Gastroesophageal sphincter (tissue), 3 donors: ENCODE measurements at regions not wholly inside any gene's neighbourhood (a gene's known extent, or its start where the extent isn't known, plus 50 kb on each side); places are given as distances from the start of the nearest gene placed in this dataset.

Source experiments
- CTCF ChIP-seq, 4 experiments: fragments of 200-600 bp in 2 of 4; fragments of 450-650 bp in 2 of 4; sonication (generic) in 1 of 4; IDR thresholded peaks; one replicate each; pipeline ENCODE4 v1.5.1; 2017 to 2019; ENCODE audit warnings: antibody characterized with exemption in 4 of 4, mild to moderate bottlenecking in 2 of 4, moderate library complexity in 2 of 4
- POLR2AphosphoS5 ChIP-seq: sonication (generic); formaldehyde crosslinking; IDR thresholded peaks from one replicate; pipeline ENCODE4 v1.6.1; 2017; ENCODE audit warnings: antibody characterized with exemption

GRCh38 chr11:70622091-70622490, 223.8 kb downstream of the CTTN start:
- no peak for TF ChIP-seq CTCF (IDR thresholded peaks at IDR 0.05)
- TF ChIP-seq POLR2AphosphoS5 = no peak
